HEK293T (cell line): ENCODE measurements at regions not wholly inside any gene's neighbourhood (a gene's known extent, or its start where the extent isn't known, plus 50 kb on each side); places are given as distances from the start of the nearest gene placed in this dataset.

Source experiments
- ARNT ChIP-seq: fragments of 450-650 bp; IDR thresholded peaks from 2 replicates; pipeline ENCODE4 v1.6.1; 2017; ENCODE audit warnings: mild to moderate bottlenecking
- CTBP1 ChIP-seq: fragments of 450-650 bp; IDR thresholded peaks from 2 replicates; pipeline ENCODE4 v1.6.1; 2016; ENCODE audit warnings: borderline replicate concordance
- ELF4 ChIP-seq: fragments of 450-650 bp; IDR thresholded peaks from 2 replicates; pipeline ENCODE4 v1.6.1; 2017; ENCODE audit warnings: antibody characterized with exemption
- FOXK2 ChIP-seq: fragments of 450-650 bp; IDR thresholded peaks from 2 replicates; pipeline ENCODE4 v1.6.1; 2016; ENCODE audit warnings: mild to moderate bottlenecking
- HDGF ChIP-seq: fragments of 450-650 bp; IDR thresholded peaks from 2 replicates; pipeline ENCODE4 v1.6.1; 2017; ENCODE audit warnings: antibody characterized with exemption, borderline replicate concordance
- LEF1 ChIP-seq: fragments of 450-650 bp; IDR thresholded peaks from 2 replicates; pipeline ENCODE4 v1.6.1; 2017; ENCODE audit warnings: mild to moderate bottlenecking, borderline replicate concordance
- NFRKB ChIP-seq: fragments of 450-650 bp; IDR thresholded peaks from 2 replicates; pipeline ENCODE4 v1.6.1; 2016; ENCODE audit warnings: mild to moderate bottlenecking, moderate library complexity
- SP1 ChIP-seq: fragments of 450-650 bp; IDR thresholded peaks from 2 replicates; pipeline ENCODE4 v1.6.1; 2017
- TARDBP ChIP-seq: fragments of 450-650 bp; IDR thresholded peaks from 2 replicates; pipeline ENCODE4 v1.6.1; 2016
- ZNF384 ChIP-seq: fragments of 450-650 bp; IDR thresholded peaks from 2 replicates; pipeline ENCODE4 v1.6.1; 2016

DNA sequence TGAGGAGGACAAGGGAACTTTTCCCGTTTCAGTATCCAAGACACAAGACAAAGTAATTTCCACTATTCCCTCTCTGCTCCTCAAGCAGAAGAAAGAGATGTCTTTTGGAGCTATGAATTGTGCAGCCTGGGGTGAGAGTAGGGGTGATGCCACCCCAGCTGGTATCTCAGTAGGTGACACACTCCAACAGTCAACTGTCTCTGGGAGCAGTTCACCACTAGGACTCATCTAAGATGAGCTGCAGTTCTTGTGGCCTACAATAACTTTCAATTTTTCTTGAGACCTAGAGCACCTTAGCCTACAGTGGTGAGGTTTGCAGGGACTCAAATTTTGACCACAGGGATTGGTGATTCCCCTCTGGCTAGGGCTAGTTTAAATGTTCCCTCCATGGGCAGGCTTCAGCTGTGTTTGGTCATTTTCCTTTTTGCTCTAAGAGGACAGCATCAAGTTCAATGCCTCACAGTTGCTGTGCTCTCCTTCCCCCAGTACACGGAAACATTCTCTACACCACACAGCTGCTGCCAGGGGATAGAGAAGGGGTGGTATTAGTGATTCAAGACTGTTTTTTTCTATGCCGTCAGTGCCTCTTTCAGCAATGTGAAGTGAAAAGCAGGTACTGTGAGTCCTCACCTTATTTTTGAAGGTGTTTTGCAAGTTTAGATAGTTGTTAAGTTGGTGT lies 278.6 kb upstream of the RORB start:
- TF ChIP-seq LEF1 (no peak), FOXK2 (no peak), ZNF384 (no peak), SP1 (no peak), NFRKB (no peak), CTBP1 (no peak), TARDBP (no peak), ARNT (no peak), ELF4 (no peak), HDGF (no peak)
